A673 (cell line): ENCODE measurements at regions not wholly inside any gene's neighbourhood (a gene's known extent, or its start where the extent isn't known, plus 50 kb on each side); places are given as distances from the start of the nearest gene placed in this dataset.

Experiments used
- BruUV-seq: library from RNA; stranded (reverse); fragments of 400-500 nt; replicated peaks from 2 replicates; lab custom pipeline; 2021; lab: Mats Ljungman, UMichigan
- CTCF ChIA-PET: fragments of 300-600 bp; sonication (Branson Sonifier 250); formaldehyde crosslinking; loops from one replicate; lab custom pipeline; 2022; ENCODE audit warnings: antibody characterized with exemption; lab: Charles Lee
- POLR2A ChIA-PET: fragments of 300-600 bp; sonication (Branson Sonifier 250); formaldehyde crosslinking; loops from one replicate; lab custom pipeline; 2022; ENCODE audit warnings: antibody characterized with exemption; ENCODE audit not compliant: low non-redundant PET; lab: Charles Lee
- DNase-seq: peaks from one replicate; pipeline ENCODE4 v3.0.0-alpha.2; 2015; ENCODE audit warnings: low spot score
- H3K27ac ChIP-seq: fragments of 200-600 bp; sonication (generic); 2 replicates; pipeline ENCODE4 v1.5.1; 2016; ENCODE audit warnings: mixed run types, low read depth, mild to moderate bottlenecking, mixed read lengths, antibody characterized with exemption, low read length; ENCODE audit not compliant: poor library complexity, severe bottlenecking
- H3K27me3 ChIP-seq: fragments of 200-600 bp; sonication (generic); replicated peaks from 2 replicates; pipeline ENCODE4 v1.6.1; 2017; ENCODE audit warnings: mixed run types, low read depth, mild to moderate bottlenecking, mixed read lengths, antibody characterized with exemption, low read length; ENCODE audit not compliant: insufficient read depth, poor library complexity
- H3K36me3 ChIP-seq: fragments of 200-600 bp; sonication (generic); 2 replicates; pipeline ENCODE4 v1.6.1; 2016; ENCODE audit warnings: mixed run types, mild to moderate bottlenecking, mixed read lengths, antibody characterized with exemption, low read length; ENCODE audit not compliant: insufficient read depth, poor library complexity, severe bottlenecking
- H3K4me1 ChIP-seq: fragments of 200-600 bp; sonication (generic); 2 replicates; pipeline ENCODE4 v1.6.1; 2017; ENCODE audit warnings: mixed run types, mild to moderate bottlenecking, mixed read lengths, antibody characterized with exemption, low read length; ENCODE audit not compliant: insufficient read depth, poor library complexity, severe bottlenecking
- H3K4me3 ChIP-seq: fragments of 200-600 bp; sonication (generic); 2 replicates; pipeline ENCODE4 v1.5.1; 2016; ENCODE audit warnings: low read depth, mixed run types, mild to moderate bottlenecking, mixed read lengths, low read length; ENCODE audit not compliant: poor library complexity, severe bottlenecking
- H3K9me3 ChIP-seq: fragments of 200-600 bp; sonication (generic); 2 replicates; pipeline ENCODE4 v1.6.1; 2016; ENCODE audit warnings: mixed run types, low read depth, mild to moderate bottlenecking, mixed read lengths, antibody characterized with exemption, low read length; ENCODE audit not compliant: poor library complexity, severe bottlenecking
- CTCF ChIP-seq: fragments of 300-800, 200-600 bp; sonication (generic); conservative IDR thresholded peaks from 2 replicates; pipeline ENCODE4 v1.5.1; 2017; ENCODE audit warnings: low read depth, mild to moderate bottlenecking, antibody characterized with exemption, low read length, moderate library complexity, mixed read lengths
- EZH2 ChIP-seq: fragments of 200-600 bp; sonication (generic); IDR thresholded peaks from 2 replicates; pipeline ENCODE4 v1.6.1; 2017; ENCODE audit warnings: borderline replicate concordance, low read depth, mild to moderate bottlenecking, mixed read lengths, antibody characterized with exemption, low read length; ENCODE audit not compliant: poor library complexity, severe bottlenecking
- intact Hi-C: fragments of 100-400 bp; cut with micrococcal nuclease; formaldehyde crosslinking; loops from one replicate; pipeline ENCODE4 v1.10.0; 2022; ENCODE audit not compliant: unreplicated experiment

- TF ChIP-seq CTCF = no peak
- TF ChIP-seq EZH2 = no peak
- Histone ChIP-seq H3K4me1 (no peaks in the 10 kb centered on the region), H3K27ac (no peak overlapping the region), H3K27me3 (no peaks in the 10 kb centered on the region), H3K4me3 (no peak overlapping the region), H3K36me3 (no peaks in the 10 kb centered on the region), H3K9me3 (no peaks in the 10 kb centered on the region)
- DNase-seq = no peak
- ChIA-PET POLR2A (no interaction called here), CTCF (no interaction called here)
- no TSS peak for BruUV-seq
- intact Hi-C loops = no loop called here
Observed at GRCh38 chr2:104538077-104538476, 315.8 kb upstream of the POU3F3 start.

GRCh38 chr2:104539649-104540048, 314.3 kb upstream of the POU3F3 start:
- CTCF ChIA-PET = no interaction called here
- no peak for TF ChIP-seq EZH2
- Histone ChIP-seq H3K27ac (no peak overlapping the region), H3K27me3 (no peaks in the 10 kb centered on the region), H3K4me3 (no peak overlapping the region), H3K36me3 (no peaks in the 10 kb centered on the region), H3K9me3 (no peaks in the 10 kb centered on the region), H3K4me1 (no peaks in the 10 kb centered on the region)
- intact Hi-C loops = no loop called here
- POLR2A ChIA-PET = no interaction called here
- no TSS peak for BruUV-seq
- DNase-seq = no peak

- Histone ChIP-seq H3K4me3 (no peak overlapping the region), H3K27me3 (no peaks in the 10 kb centered on the region), H3K36me3 (no peaks in the 10 kb centered on the region), H3K4me1 (no peaks in the 10 kb centered on the region), H3K27ac (no peak overlapping the region), H3K9me3 (no peaks in the 10 kb centered on the region)
- no peak for TF ChIP-seq EZH2
- no peak for TF ChIP-seq CTCF
- POLR2A ChIA-PET = no interaction called here
- CTCF ChIA-PET = no interaction called here
- intact Hi-C loops = no loop called here
- no peak for DNase-seq
- BruUV-seq = no TSS peak
Observed at GRCh38 chr2:104545055-104545454, 308.9 kb upstream of the POU3F3 start.

- DNase-seq = no peak
- POLR2A ChIA-PET = no interaction called here
- no peaks in the 10 kb centered on the region for H3K4me1 ChIP-seq
- H3K27ac ChIP-seq = no peak overlapping the region
- BruUV-seq = no TSS peak
- H3K36me3 ChIP-seq = no peaks in the 10 kb centered on the region
- H3K27me3 ChIP-seq = no peaks in the 10 kb centered on the region
- no peak for TF ChIP-seq CTCF
- TF ChIP-seq EZH2 = no peak
- H3K9me3 ChIP-seq = no peaks in the 10 kb centered on the region
- H3K4me3 ChIP-seq = no peak overlapping the region
- intact Hi-C loops = no loop called here
- CTCF ChIA-PET = no interaction called here
Observed at GRCh38 chr2:104546537-104546936, 307.4 kb upstream of the POU3F3 start.
